Spleen (tissue), 7 donors: ENCODE measurements at regions not wholly inside any gene's neighbourhood (a gene's known extent, or its start where the extent isn't known, plus 50 kb on each side); places are given as distances from the start of the nearest gene placed in this dataset.

Source experiments
- CTCF ChIP-seq, 11 experiments: fragments of 200-600 bp in 7 of 11; fragments of 450-650 bp in 4 of 11; sonication (generic) in 4 of 11; IDR thresholded peaks in 8 of 11; conservative IDR thresholded peaks in 3 of 11; 1 replicate in 7 of 11; 2 replicates in 4 of 11; pipeline versions ENCODE4 v1.4.0 to v1.8.0; 2016 to 2021; ENCODE audit warnings: antibody characterized with exemption in 11 of 11, inconsistent platforms in 4 of 11, mild to moderate bottlenecking in 1 of 11
- POLR2A ChIP-seq, 3 donors: fragments of 450-650 bp; IDR thresholded peaks; one replicate each; pipeline ENCODE4 v1.5.1; 2017; ENCODE audit warnings: antibody characterized with exemption in 3 of 3, mild to moderate bottlenecking in 1 of 3
- donor health status: DM: no; HTN: no; CAD: no; lungs with moderate emphysema.
- donor health status: DM: no; HTN: no; CAD: no.
- donor health status: DM: no; HTN: no; CAD: no.

GRCh38 chr20:10922506-10922905 is 248.7 kb upstream of the JAG1 start:
- TF ChIP-seq POLR2A (IDR thresholded peaks at IDR 0.05) (no peak), CTCF (IDR thresholded peaks at IDR 0.05 in 8 of 11, conservative IDR thresholded peaks at IDR 0.05 in 3 of 11) (no peak)
